ENCODE measurements at regions not wholly inside any gene's neighbourhood (a gene's known extent, or its start where the extent isn't known, plus 50 kb on each side); places are given as distances from the start of the nearest gene placed in this dataset.
"Not testable (repeated sequence)": the region's sequence is repeated elsewhere in the genome, so short reads cannot be mapped to it uniquely, and the experiment has no call there.

DNA sequence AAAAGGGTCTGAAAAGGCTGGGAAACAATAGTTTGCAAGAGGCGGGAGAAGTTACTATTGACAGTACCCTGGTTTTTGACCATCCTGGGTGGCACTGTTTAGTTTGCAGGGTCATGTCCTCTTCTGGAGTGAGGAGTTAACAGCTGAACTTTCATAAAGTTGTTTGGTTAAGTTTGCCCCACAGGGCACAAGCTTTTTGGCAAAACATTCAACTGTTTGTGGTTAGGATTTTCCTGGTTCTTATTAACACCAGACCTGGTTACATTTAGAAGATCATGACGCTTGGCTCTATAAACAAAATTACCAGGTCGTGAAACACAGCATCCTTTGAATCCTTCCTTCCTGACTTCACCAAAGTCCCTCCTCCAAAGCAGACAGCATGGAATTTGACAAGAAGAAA, 106.1 kb downstream of the RIN2 start:
- no peak for DNase-seq (ENCODE audit: extremely low read depth in 1 of 11, low read depth in 9 of 11, low spot score in 4 of 11)

DNA sequence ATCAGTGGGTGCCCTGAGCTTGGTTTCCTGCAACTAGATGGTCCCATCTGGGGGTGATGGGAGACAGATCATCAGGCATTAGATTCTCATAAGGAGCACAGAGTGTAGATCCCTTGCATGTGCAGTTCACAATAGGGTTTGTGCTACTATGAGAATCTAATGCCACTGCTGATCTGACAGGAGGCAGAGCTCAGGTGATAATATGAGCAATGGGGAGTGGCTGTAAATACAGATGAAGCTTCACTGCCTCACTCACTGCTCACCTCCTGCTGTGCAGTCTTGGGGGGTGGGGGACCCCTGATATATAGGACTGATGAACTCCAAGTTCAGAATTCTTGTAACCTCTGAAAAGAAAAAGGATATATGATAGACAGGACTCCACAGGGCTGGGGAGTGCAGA, 108.0 kb downstream of the RIN2 start:
- no peak for DNase-seq (ENCODE audit: extremely low read depth in 1 of 11, low read depth in 9 of 11, low spot score in 4 of 11)

DNA sequence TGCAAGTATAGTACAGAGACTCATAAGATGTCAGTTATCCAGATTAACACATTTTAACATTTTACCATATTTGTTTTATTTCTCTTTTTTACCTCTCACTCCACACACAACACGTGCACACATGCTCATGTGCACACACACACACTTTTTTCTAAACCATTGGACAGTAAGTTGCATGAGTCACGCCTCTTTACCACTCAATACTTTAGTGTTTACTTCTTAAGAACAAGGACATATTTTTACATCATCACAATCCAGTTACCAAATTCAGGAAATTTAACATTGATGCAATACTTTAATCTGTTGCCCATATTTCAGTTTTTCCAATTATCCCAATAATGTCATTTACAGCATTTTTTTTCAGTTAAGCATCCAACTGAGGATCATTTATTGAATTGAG, 109.0 kb downstream of the RIN2 start:
- no peak for DNase-seq (ENCODE audit: extremely low read depth in 1 of 11, low read depth in 9 of 11, low spot score in 4 of 11)

DNA sequence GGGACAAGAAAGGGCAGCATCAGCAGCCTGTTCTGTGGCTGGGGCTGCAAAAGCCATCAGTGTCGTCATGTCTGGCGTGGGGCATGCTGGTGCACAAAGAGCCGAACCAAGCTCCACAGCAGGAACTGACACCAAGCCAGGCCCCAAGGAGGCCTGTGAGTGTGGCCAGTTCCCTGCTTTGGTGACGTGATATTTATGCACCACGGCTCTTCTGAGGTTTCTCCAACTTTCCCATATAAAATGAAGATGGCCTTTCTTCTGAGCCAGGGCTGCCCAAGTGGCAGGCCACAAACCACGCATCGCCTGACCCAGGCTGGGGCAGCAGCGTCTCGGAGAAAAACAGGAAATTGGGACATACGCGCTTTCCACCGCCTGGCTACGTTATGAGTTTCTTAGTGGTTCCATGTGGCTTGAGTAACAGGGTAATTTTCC, 109.9 kb downstream of the RIN2 start:
- no peak for DNase-seq (ENCODE audit: extremely low read depth in 1 of 11, low read depth in 9 of 11, low spot score in 4 of 11)

DNA sequence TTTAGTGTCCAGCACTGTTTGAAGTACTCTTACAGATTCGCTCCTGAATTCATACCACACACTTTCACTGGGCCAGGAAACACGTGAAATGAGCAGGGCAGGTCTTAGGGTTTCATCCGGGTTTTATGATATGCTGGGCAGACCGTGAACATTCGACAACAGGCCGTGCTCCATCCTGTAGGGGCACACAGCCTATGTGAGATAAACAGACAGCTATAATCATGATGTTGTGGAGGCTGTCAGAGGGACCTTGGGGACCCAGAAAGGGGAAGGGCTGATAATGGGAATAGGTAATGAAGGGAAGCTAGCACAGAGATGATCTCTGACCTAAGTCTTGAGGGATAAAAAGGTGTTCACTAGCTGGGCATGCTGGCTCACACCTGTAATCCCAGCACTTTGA, 110.4 kb downstream of the RIN2 start:
- no peak for DNase-seq (ENCODE audit: extremely low read depth in 1 of 11, low read depth in 9 of 11, low spot score in 4 of 11)

DNA sequence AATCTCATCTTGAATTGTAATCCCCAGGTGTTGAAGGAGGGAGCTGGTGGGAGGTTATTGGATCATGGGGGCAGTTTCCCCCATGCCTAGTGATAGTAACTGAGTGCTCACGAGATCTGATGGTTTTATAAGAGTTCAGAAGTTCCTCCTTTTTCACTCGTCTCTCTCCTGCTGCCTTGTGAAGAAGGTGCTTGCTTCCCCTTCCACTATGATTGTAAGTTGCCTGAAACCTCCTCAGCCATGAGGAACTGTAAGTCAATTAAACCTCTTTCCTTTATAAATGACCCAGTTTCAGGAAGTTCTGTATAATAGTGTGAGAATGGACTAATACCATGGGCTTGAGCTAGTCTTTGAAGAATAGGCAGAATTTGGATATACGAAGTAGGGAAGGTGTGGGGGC, 113.9 kb downstream of the RIN2 start:
- DNase-seq (ENCODE audit: extremely low read depth in 1 of 11, low read depth in 9 of 11, low spot score in 4 of 11), result no peak

DNA sequence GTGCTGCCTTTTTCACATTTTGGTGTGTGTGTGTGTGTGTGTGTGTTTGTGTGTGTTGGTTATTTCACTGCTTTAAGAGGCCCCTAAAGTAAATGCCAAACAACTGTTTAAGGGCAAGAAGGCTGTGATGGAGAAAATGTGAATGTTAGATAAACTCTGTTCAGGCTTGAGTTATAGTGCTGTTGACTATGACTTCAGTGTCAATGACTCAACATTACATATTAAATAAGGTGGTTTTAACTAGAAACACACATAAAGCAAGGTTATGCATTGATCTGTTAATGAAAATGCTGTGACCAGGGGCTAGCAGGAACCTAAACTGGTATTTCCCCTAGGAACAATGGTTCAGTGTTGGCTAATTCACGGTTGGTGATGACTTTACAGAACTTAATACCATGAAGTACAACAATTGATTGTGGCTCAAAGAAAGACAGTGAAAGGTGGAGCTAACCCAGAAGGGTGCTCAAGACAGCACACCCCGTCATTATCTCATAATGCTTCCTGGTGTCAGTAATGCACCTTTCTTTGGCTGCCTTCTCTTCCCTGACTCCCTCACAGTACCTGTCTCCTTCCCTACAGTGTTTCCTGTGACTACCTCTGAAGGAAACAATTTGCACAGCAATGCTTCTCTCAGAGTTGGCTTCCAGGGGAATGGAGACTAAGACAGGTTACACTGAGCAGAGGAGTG, 116.1 kb downstream of the RIN2 start:
- no peak for DNase-seq (ENCODE audit: extremely low read depth in 1 of 11, low read depth in 9 of 11, low spot score in 4 of 11)

DNA sequence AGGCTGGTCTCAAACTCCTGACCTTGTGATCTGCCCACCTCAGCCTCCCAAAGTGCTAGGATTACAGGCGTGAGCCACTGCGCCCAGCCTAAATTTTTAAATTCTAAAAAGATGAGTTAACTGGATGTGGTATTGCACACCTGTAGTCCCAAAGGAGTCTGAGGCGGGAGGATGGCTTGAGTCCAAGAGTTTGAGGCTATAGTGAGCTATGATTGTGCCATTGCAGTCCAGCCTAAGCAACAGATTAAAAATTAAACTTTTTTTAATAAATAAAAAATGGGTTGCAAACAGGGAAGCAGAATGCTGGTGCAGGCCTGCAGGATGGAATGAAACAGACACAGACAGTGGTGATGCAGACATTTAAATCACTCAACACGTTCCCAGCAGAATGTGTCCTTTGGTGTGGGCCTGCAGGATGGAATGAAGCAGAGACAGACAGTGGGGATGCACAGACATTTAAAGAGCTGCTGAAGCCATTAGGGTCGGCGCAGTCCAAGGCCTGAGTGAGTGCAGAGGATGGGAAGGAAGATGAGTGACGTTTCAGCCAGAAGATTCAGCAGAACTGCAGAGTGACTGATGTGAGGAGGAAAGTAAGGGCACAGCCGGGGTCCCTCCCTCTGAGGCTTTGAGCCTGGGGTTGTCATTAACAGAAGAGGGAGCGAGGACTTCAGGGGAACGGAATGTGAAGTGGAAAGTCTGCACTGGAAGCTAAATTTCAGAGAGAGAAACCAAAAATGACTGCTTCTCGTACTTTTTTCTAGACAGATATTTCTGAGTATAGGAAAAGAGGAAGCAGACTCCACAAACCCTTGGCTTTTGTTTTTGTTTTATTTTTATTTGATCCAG, 117.5 kb downstream of the RIN2 start:
- no peak for DNase-seq (ENCODE audit: extremely low read depth in 1 of 11, low read depth in 9 of 11, low spot score in 4 of 11)

DNA sequence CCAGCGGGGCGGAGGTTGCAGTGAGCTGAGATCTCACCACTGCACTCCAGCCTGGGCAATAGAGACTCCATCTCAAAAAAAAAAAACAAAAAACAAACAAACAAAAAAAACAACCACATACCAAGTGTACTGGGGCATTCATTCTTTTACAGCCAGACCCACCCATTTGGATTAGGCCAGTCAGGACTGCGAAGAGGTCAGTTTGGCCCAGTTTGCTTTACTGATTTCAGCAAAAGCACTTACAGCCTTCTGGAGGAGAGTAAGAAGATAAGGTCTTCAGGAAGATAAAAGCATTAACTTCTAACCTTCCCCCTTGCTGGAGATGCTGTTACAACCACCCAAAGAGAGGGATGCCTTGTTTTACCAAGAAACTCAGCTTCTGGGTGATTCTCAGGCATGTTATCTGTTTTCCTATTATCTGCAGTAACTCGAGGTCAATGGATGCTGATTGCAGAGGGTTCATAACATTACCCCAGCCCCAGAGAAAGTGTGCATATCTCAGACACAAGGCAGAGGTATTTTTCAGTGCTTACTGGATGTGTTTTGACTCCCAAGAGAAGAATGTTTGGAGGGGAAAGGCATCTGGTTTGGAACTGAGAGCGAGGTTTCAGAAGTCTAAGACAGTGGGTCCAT, 118.9 kb downstream of the RIN2 start:
- no peak for DNase-seq (ENCODE audit: extremely low read depth in 1 of 11, low read depth in 9 of 11, low spot score in 4 of 11)

DNA sequence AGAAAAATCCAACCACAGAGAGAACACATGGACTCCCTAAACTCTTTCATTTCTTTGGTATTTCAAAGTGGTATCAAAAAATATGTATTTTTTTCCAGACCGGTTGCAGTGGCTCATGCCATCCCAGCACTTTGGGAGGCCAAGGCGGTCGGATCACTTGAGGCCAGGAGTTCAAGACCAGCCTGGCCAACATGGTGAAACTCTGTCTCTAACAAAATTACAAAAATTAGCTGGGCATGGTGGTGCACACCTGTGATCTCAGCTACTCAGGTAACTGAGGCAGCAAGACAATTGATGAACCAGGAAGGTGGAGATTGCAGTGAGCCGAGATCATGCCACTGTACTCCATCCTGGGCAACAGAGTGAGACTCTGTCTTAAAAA, 121.8 kb downstream of the RIN2 start:
- not testable (repeated sequence) for DNase-seq (ENCODE audit: extremely low read depth in 1 of 11, low read depth in 9 of 11, low spot score in 4 of 11)

DNA sequence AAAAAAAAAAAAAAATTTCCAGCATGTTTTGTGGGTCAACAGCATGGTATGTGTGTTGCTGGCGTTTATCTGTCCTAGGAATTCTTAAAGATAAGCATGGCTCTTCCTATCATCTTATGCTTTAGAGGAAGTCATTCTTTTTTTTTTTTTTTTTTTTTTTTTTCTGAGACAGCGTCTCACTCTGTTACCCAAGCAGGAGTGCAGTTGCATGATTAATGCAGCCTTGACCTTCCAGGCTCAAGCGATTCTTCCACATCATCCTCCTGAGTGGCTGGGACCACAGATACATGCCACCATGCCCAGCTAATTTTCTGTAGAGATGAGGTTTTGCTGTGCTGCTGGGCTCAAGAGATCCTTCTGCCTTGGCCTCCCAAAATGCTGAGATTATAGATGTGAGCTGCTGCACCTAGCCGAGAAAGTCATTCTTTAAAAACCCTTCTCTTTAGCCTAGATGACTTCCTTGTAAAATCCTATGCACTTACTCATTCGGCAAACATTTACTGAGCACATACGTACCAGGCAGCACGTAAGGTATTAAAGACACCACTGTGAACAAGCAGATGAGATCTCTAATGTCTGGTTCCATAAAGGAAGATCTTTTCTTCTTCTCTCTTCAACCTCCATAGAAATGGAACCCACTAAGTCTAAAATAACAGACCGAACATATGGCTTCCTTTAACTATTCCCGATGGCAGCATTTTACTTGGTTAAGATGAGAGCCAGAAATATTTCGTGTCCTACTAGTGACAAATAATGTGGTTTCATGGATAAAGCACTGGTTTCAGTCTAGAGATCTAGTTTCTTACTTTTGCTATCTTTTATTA, 122.4 kb downstream of the RIN2 start:
- DNase-seq (ENCODE audit: extremely low read depth in 1 of 11, low read depth in 9 of 11, low spot score in 4 of 11), result no peak

DNA sequence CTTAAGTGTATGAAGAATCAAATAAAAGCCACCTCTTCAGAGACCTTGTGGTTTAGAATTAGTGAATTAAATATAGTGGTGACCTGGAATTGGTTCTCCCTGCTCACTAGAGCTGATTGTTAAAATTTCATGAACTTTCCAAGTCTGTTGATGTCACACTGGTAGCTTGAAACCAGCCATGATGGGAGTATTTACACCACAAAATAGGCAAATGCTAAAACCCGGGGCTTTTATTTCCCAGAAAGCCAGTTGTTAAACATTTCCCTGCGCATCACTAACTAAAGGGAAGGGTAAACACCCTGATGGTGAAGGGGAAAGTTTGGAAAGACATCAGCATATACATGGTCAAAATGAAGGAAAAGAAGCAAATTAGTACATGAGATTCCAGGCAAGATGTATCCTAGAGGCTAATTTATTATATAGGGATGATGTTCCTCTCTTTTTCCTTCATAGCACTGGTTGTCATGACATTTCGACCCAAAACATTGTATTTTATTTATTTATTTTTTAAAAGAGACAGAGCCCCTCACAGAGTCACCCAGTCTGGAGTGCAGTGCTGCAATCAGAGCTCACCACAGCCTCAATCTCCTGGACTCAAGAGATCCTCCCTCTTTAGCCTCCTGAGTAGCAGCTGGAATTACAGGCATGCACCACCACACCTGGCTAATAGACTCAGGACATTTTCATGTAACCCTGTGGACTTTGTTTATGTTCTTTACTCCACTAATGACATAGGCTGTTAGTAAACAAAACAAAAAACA, 123.2 kb downstream of the RIN2 start:
- DNase-seq (ENCODE audit: extremely low read depth in 1 of 11, low read depth in 9 of 11, low spot score in 4 of 11), result no peak

DNA sequence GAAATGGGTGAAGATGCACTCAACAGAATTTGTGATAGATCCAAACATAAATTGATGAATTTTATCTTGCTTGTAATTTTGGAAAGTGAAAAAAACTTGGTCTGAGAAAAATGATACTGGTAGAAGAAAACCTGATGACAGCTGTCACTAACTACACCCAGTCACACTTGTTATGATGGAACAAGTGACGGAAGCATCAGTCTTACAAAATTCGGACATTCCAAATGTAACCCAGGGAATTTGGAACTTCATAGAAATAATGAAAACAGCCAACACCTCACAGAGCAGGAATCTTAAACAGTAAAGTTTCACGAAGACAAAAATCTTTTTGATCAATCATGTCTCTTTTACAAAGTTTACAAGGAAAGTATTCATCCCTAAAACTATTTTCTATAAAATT, 123.9 kb downstream of the RIN2 start:
- DNase-seq (ENCODE audit: extremely low read depth in 1 of 11, low read depth in 9 of 11, low spot score in 4 of 11), result no peak

DNA sequence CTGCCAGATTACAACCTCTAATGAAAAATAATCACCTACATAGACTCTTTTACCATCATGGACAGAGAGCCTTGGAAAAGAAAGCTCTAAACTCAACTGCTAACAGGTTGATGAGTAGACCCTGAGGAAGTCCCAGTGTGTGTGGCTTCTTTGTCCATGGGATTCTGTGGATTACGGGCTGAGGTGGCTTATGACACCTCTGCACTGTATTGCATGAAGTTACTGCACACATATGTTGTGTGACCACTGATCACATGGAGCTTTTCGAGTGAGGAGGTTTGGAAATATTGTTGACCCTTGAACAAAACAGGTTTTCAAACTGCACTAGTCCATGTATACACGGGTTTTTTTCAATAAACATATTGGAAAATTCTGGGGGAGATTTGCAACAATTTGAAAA, 124.4 kb downstream of the RIN2 start:
- DNase-seq (ENCODE audit: extremely low read depth in 1 of 11, low read depth in 9 of 11, low spot score in 4 of 11), result no peak

DNA sequence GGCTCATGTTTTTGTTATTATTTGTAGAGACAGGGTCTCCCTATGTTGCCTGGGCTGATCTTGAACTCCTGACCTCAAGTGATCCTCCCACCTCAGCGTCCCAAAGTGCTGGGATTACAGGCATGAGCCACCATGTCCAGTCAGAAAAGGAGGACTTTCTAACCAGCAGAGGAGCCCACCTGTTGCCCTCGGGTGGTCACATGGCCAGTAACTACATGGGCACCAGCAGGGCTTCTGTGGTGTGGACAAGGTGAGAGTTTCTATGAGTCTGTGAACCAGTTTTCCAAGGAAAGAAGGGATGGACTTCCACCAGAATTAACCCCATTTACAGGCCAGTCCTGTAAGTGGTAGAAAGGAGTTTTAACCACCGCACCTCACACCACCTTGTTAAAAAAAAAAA, 125.4 kb downstream of the RIN2 start:
- no peak for DNase-seq (ENCODE audit: extremely low read depth in 1 of 11, low read depth in 9 of 11, low spot score in 4 of 11)

DNA sequence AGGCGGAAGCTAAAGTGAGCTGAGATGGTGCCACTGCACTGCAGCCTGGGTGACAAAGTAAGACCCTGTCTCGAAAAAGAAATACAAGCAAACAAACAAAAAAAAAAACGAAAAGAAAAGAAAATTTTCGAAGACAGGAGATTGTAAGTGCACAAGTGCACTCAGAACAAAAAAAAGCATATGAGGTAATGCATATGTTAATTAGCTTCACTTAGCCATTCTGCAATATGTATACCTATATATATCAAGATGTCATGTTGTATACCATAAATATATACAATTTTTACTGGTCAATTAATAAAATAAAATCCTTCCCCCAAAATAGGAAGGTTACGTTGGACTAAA, 127.5 kb downstream of the RIN2 start:
- no peak for DNase-seq (ENCODE audit: extremely low read depth in 1 of 11, low read depth in 9 of 11, low spot score in 4 of 11)

DNA sequence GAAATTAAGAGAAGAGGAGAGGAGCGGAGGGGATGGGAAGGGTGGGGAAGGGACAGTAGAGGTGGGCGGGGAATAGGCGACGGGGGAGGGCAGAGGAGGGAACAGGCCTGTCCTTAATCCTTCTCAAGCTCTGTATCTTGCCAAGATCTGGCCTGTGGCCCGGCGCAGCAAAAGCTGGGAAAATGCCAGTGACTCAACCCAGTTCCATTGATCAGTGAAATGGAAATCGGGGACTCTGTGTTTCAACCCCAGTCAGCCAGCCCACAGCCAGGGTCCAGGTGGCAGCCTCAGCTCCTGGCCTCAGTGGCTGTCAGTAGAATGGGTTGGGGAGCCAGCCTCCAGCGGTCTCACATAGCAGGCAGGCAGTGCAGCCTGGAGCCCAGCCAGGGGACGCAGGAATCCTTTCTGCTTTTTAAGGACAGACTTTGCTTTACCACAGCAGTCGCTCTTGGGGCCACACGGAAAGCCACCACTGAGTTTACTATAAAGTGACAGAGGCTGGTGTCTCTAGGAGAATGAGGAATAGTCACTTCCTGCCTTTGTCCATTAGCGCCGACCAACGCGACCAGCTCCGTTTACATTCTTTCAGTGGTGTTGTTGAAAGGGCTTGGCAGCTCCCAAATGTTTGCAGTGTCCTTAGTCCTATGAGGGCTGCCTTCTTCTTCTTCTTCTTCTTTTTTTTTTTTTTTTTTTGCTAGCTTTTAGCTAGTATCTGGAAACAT, 128.0 kb downstream of the RIN2 start:
- no peak for DNase-seq (ENCODE audit: extremely low read depth in 1 of 11, low read depth in 9 of 11, low spot score in 4 of 11)

DNA sequence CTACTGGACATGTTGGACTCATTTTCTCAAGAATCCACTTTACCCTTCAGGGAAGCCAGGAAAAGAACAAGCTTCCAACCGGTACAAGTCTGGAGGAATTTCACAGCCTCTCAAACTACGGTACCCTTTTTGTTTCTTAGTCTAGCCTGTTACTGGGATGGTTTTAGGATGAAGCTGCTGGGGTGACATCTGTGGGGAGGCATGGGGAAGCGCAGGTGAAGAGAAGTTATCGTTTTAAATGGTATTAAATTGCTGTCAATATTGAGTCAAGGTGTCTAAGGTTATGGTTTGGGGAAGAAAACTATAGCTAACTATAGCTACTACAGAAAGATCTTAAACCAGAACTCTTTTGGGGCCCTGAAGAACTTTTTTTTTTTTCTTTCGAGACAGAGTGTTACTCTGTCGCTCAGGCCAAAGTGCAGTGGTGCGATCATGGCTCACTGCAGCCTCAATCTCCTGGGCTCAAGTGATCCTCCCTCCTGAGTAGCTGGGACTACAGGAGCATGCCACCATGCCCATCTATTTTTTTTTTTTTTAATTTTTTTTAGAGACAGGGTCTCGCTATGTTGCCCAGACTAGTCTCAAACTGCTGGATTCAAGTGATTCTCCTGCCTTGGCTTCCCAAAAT, 128.7 kb downstream of the RIN2 start:
- no peak for DNase-seq (ENCODE audit: extremely low read depth in 1 of 11, low read depth in 9 of 11, low spot score in 4 of 11)

Measured in renal cortex interstitium (tissue), 11 donors.